HG02571 (cell line): ENCODE measurements at regions not wholly inside any gene's neighbourhood (a gene's known extent, or its start where the extent isn't known, plus 50 kb on each side); places are given as distances from the start of the nearest gene placed in this dataset.
"Not testable (repeated sequence)": the region's sequence is repeated elsewhere in the genome, so short reads cannot be mapped to it uniquely, and the experiment has no call there.

Experiments
- ATAC-seq: cut with Tn5 transposase; IDR thresholded peaks from one replicate; pipeline ENCODE4 v1.9.1; 2021; ENCODE audit warnings: mild to moderate bottlenecking, moderate library complexity; ENCODE audit not compliant: unreplicated experiment

- no peak for ATAC-seq
These were observed 1343.7 kb upstream of the GOT2 start for GRCh38 chr16:60077861-60078260.

GRCh38 chr16:60074378-60074777, 1340.3 kb upstream of the GOT2 start:
- ATAC-seq: no peak

GRCh38 chr16:60073376-60073775, 1339.3 kb upstream of the GOT2 start:
- ATAC-seq: no peak

- ATAC-seq: no peak
These were observed 1329.9 kb upstream of the GOT2 start for GRCh38 chr16:60064026-60064425.

GRCh38 chr16:60061396-60061795, 1327.3 kb upstream of the GOT2 start:
- ATAC-seq: no peak

- no peak for ATAC-seq
These were observed 1326.6 kb upstream of the GOT2 start for GRCh38 chr16:60060731-60061130.

GRCh38 chr16:60059141-60059540, 1325.0 kb upstream of the GOT2 start:
- ATAC-seq: no peak

- no peak for ATAC-seq
These were observed 1307.6 kb upstream of the GOT2 start for GRCh38 chr16:60041671-60042070.

- ATAC-seq: no peak
These were observed 1297.6 kb upstream of the GOT2 start for GRCh38 chr16:60031740-60032139.

GRCh38 chr16:60027351-60027750, 1293.2 kb upstream of the GOT2 start:
- ATAC-seq: no peak

DNA sequence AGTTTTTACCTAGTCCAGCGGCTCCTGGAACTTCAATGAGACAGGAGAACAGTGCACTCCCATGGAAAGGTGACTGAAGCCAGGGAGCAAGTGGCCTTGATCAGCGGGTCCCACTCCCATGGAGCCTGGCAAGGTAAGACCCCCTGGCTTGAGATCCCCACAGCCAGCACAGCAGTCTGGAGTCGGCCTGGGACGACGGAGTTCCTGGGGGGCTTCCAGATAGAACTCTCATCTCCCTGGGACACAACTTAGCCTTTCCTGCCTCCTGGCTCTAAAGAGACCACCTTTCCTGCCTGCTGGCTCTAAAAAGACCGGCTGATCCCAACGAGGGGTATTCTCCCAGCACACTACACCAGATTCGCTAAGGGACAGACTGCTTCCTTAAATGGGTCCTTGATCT, 1279.0 kb upstream of the GOT2 start:
- no peak for ATAC-seq

GRCh38 chr16:60001523-60001922, 1267.4 kb upstream of the GOT2 start:
- ATAC-seq: no peak

- ATAC-seq: no peak
These were observed 1263.6 kb upstream of the GOT2 start for GRCh38 chr16:59997706-59998105.

DNA sequence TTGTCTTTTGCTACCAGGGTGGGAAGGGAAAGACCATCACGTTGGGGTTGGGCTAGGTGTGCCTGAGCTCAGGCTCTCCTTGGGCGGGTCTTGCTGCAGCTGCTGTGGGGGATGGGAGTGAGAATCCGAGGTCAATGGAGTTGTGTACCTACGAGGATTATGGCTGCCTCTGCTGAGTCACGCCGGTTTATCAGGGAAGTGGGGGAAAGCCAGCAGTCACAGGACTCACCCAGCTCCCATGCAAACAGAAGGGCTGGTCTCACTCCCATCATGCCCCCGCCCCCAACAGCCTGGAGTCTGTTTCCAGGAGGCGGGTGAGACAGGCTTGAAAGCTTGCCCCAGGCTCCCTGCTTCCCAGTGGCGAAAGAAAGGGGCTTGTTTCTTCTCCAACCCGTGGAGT, 1259.0 kb upstream of the GOT2 start:
- ATAC-seq: no peak

DNA sequence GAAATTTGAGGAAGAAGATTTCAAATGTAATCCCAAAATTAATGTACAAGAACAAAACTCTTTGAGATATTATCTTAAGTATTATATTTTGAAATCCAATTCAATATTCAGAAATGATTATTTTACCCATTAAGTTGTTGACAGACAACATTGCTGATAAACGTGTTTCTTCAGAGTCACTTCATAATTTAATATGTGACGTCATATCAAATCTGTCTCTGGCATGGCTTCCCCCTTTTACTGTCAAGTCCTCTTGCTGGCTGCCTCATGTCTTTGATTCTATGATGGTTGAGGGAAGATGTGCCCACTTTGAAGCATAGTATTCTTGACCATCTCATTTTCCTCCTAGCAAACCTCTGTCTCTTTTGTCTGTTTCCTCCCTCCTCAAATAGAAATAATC, 1257.1 kb upstream of the GOT2 start:
- ATAC-seq: no peak

DNA sequence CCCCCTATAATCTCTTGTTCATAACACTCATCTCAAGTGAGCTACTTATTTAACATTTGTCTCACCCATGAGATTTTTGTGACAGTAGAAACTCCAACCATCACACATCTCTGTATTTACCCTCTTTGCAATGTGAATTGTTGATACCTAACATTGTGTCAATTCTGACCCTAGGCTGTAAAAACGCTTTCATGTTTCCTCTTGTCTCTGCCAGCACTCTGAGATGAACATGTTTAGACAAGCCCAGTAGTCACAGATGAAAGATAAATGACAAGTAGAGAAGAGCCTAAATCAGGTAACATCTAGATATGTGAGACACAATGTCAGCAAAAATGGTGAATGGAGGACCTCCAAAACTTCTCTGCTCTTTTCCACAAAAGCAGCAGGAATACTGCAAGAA, 1254.5 kb upstream of the GOT2 start:
- no peak for ATAC-seq

GRCh38 chr16:59975953-59976352, 1241.8 kb upstream of the GOT2 start:
- no peak for ATAC-seq

DNA sequence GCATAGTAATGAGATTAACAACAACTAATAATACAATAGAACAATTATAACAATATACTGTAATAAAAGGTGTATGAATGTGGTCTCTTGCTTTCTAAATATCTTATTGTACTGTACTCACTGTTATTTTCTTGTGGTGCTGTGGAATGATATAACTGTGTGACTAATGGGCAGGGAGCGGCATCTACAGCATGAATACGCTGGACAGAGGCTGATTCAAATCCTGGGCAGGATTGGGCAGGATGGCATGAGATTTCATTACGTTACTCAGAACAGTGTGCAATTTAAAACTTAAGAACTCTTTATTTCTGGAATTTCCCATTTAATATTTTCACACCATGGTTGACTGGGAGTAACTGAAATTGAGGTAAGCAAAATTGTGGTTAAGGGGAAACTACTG, 1239.8 kb upstream of the GOT2 start:
- no peak for ATAC-seq

- ATAC-seq: no peak
These were observed 1237.1 kb upstream of the GOT2 start for GRCh38 chr16:59971264-59971663.

- ATAC-seq: no peak
These were observed 1230.3 kb upstream of the GOT2 start for GRCh38 chr16:59964232-59964924.

DNA sequence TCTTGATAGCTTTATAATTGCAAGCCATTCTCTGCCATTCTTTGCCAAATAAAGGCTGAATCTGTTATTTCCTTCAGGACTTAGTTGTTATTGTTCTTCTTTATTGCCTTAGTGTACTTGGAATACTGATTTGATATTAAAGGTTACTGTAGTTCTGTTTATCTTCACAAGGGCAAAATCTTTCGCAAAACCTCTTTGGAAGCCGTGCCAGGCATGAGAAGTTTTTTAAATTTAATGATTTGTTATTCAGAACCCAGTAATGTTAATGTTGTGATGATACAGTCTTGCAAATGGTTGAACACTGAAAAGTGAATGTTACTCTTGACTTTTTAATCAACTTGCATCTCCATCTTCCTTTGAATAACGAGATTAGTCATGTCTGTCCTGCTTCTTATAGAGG, 1225.2 kb upstream of the GOT2 start:
- ATAC-seq: no peak

GRCh38 chr16:59950431-59950830, 1216.3 kb upstream of the GOT2 start:
- no peak for ATAC-seq

DNA sequence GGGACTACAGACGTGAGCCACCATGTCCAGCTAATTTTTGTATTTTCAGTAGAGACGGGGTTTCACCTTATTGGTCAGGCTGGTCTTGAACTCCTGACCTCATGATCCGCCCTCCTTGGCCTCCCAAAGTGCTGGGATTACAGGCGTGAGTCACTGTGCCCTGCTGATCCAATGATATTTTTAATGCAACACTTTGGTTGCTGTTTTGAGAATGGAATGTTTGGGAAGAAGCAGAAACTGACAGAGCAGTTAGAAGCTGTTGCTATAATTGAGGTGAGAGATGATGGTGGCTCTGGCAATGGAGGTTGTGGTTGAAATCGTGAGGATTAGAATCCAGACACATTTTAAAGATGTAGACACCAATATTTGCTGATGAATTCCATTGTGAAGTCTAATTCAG, 1209.9 kb upstream of the GOT2 start:
- ATAC-seq: not testable (repeated sequence)
